NAMALWA (cell line): ENCODE measurements at regions not wholly inside any gene's neighbourhood (a gene's known extent, or its start where the extent isn't known, plus 50 kb on each side); places are given as distances from the start of the nearest gene placed in this dataset.
A peak's percentile ranks its signal among the peaks of the same experiment; 100 is the strongest.
"Not testable (repeated sequence)": the region's sequence is repeated elsewhere in the genome, so short reads cannot be mapped to it uniquely, and the experiment has no call there.

Source experiments
- DNase-seq: peaks from one replicate; pipeline ENCODE4 v3.0.0-alpha.2; 2015; ENCODE audit warnings: low spot score

- no peak for DNase-seq
These were observed 1454.0 kb upstream of the SEL1L start for GRCh38 chr14:82987502-82988124.

GRCh38 chr14:82994547-82994946, 1460.9 kb upstream of the SEL1L start:
- DNase-seq, result not testable (repeated sequence)

GRCh38 chr14:82999802-83000201, 1466.1 kb upstream of the SEL1L start:
- peak; percentile 8 for DNase-seq

GRCh38 chr14:83004456-83005006, 1470.9 kb upstream of the SEL1L start:
- no peak for DNase-seq

DNA sequence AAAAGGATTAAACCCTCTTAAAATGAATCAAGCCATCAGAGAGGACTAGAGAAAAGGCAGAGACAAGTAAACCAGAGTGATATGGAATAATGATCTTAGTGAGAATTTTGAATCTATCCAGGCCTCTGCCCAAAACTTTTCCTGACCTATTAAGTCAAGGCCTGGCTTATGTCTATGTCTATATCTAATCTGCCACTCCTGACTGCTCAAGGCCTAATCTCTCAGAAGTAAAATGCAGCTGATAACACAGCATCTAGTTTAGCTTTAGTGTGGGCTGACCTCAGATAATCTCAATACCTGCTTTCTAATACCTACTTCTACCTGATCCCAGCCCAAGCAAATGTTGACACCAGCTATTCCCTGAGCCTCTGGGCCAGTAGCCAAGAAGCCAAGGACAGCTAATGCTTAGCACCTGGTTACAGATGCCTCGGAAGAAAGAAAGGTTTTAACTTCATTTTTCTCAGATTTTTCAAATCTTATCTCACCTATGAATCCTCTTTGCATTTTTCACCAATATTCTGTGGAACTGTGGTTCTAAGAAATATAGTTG, 1472.5 kb upstream of the SEL1L start:
- DNase-seq, result no peak

DNA sequence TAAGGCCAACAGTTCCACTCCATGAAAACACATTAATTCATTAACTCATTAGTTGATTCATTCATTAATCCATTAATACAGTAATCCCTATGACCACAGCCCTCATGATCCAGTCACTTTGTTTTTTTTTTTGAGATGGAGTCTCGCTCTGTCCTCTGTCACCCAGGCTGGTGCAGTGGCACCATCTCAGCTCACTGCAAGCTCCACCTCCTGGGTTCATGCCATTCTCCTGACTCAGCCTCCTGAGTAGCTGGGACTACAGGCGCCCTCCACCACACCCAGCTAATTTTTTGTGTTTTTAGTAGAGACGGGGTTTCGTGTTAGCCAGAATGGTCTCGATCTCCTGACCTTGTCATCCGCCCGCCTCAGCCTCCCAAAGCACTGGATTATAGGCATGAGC, 1473.4 kb upstream of the SEL1L start:
- DNase-seq, result not testable (repeated sequence)

DNA sequence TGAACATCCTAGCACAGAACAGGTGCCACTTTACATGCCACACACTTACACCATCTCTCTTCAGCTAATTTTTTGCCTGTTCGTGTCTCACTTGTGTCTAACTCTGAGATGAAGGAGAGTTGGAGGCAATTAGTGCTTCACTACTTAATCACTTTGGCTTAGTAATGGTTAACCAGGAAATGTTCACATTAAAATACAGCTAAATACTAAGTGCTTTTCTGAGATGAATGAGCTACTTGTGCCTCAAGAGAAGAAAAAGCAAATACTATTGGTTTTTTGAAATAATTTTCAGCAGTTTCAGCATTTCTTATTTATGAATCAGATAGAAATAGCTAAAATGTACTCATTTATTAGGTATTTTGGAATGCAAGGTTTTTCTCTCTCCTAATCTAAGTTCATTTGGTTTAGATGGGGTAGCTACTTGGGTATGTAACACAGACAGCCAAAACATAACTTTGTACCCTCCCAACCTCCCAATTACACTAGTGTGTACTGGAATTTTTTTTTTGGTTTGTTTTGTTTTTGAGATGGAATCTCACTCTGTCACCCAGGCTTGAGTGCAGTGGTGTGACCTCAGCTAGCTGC, 1474.1 kb upstream of the SEL1L start:
- no peak for DNase-seq

DNA sequence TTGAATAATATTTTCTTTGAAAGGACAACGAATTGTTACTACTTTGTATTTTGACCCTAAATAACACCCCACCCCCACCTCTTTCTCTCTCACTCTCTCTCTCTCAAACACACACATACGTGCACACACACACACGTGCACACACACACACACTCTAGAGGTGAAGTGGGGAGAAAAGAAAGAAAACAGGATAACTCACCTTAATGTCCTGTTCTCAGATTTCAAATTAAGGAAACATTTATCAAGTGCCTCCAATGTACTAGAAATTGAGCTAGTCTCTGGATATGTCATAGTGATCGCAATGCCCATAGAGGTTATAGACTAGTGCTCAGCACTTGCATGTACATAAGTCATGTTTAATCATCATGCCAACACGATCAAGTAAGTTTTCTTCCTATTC, 1483.6 kb upstream of the SEL1L start:
- no peak for DNase-seq

DNA sequence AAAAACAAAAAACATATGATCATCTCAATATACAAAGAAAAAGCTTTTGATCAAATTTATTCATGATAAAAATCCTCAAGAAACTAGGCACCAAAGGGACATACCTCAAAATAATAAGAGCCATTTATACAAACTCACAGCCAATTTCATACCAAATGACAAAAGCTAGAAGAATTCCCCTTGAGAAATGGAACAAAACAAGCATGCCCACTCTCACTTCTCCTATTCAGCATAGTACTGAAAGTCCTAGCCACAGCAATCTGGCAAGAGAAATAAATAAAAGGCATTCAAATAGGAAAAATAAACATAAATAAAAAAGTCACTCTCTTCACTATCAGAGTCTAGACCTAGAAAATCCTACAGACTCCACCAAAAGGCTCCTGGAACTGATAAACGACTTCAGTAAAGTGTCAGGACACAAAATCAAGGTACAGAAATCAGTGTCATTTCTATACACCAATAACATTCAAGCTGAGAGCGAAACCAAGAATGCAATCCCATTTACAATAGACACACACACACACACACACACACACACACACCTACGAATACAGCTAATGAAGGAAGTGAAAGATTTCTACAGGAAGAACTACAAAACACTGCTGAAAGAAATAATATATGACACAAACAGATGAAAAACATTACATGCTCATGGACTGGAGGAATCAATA, 1486.2 kb upstream of the SEL1L start:
- no peak for DNase-seq

DNA sequence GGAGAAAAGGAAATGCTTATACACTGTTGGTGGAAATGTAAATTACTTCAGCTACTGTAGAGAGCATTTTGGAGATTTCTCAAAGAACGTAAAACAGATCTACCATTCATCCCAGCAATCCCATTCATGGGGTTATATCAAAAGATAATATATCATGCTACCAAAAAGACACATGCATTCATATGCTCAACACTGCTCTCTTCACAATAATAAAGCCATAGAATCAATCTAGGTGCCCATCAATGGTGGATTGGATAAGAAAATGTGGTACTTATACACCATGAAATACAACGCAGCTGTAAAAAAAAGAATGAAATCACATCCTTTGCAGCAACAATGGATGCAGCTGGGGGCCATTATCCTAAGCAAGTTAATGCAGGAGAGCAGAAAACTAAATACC, 1487.7 kb upstream of the SEL1L start:
- DNase-seq, result no peak

DNA sequence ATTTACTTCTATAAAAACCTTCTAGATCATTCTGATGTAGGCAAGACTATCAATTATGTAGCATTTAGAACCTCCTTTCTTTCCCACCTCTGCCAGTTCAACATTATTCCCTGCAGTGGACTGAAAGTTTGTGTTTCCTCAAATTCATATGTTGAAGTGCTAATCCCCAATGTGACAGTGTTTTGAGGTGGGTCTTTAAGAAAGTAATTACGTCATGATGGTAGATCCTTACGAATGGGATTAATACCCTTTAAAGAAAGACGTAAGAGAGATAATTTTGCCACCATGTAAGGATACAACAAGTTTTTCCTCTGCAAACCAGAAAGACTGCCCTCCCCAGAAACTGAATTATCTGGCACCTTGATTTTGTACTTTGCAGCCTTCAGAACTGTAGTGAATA, 1489.7 kb upstream of the SEL1L start:
- DNase-seq, result no peak

- DNase-seq, result no peak
These were observed 1507.6 kb upstream of the SEL1L start for GRCh38 chr14:83041224-83041623.

- no peak for DNase-seq
These were observed 1509.2 kb upstream of the SEL1L start for GRCh38 chr14:83042858-83043257.

GRCh38 chr14:83044001-83044400, 1510.3 kb upstream of the SEL1L start:
- no peak for DNase-seq

DNA sequence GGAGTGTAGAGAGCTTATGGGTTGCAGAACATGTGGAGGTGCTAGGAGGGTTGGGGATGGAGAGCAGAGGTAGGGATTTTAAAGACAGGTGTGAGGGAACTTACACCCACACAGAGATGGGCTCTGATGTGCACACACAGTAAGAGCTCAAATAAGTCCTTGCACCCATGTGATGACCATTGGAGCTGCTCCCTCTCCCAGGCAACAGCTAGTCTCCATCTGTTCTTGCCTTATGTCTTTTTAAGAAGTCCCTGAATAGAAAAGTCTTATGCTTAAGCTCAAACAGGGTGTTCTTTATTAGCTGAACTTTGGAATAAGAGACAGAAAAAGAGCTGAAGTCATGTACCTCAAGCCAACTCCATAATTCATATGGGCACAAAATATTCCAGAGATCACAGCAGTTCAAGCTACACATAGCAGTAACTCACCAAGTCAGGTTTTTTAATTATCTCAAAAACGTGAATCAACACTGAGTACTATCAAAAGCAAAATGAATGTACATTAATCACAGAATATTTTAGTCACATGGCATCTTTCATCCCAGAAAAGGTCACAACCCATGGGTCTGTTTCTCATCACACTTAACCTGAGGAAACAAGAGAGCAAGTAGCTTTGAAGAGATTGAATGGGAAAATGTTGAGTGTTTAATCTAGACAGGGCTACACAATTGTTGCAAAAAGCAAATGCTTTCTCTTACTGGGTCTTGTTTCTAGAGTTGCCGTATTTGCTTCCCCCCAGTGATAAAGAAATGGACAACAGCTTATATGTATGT, 1513.6 kb upstream of the SEL1L start:
- peak; percentile 1 for DNase-seq

- no peak for DNase-seq
These were observed 1519.5 kb upstream of the SEL1L start for GRCh38 chr14:83053022-83053710.

- DNase-seq, result no peak
These were observed 1524.4 kb upstream of the SEL1L start for GRCh38 chr14:83058068-83058467.

GRCh38 chr14:83071888-83072501, 1538.3 kb upstream of the SEL1L start:
- DNase-seq, result peak; percentile 47

GRCh38 chr14:83085136-83085535, 1551.5 kb upstream of the SEL1L start:
- no peak for DNase-seq

DNA sequence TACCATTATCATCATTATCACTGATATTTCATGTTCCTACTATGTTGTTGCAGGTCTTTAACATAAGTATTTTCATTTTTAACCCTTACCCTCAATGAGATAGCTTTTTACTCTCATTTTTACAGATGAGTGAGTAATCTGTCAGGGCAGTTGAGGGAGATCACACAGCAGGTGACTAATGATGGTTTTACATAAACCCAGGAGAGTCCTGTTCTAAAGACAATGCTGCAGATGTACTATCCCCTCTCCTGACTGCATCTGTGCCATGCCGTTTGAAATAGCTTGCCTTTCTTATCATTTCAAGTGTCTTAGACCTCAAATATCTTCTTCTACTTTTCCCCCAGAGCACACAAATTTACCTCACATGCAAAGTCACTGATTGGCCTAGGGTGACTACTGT, 1552.1 kb upstream of the SEL1L start:
- no peak for DNase-seq
